ENCODE measurements at regions not wholly inside any gene's neighbourhood (a gene's known extent, or its start where the extent isn't known, plus 50 kb on each side); places are given as distances from the start of the nearest gene placed in this dataset.
A peak's percentile ranks its signal among the peaks of the same experiment; 100 is the strongest.

- no peak for DNase-seq (ENCODE audit: extremely low spot score)
- Histone ChIP-seq H3K9me3 (no peaks in the 10 kb centered on the region), H3K4me1 (peaks cover 14 to 64% (median 43%) of the 10 kb centered on the region in 4 donors), H3K27ac (replicated peaks in 1 of 4) (peak overlapping the region; percentile 34 to 96 (median 52)), H3K27me3 (peaks cover 0 to 22% (median 2%) of the 10 kb centered on the region in 4 donors), H3K36me3 (no peaks in the 10 kb centered on the region), H3K4me3 (peak overlapping the region; percentile 47 to 56 (median 54))
- TF ChIP-seq POLR2AphosphoS5 (IDR thresholded peaks at IDR 0.05): peak; percentile 48 to 50
- TF ChIP-seq, protein P1, sequence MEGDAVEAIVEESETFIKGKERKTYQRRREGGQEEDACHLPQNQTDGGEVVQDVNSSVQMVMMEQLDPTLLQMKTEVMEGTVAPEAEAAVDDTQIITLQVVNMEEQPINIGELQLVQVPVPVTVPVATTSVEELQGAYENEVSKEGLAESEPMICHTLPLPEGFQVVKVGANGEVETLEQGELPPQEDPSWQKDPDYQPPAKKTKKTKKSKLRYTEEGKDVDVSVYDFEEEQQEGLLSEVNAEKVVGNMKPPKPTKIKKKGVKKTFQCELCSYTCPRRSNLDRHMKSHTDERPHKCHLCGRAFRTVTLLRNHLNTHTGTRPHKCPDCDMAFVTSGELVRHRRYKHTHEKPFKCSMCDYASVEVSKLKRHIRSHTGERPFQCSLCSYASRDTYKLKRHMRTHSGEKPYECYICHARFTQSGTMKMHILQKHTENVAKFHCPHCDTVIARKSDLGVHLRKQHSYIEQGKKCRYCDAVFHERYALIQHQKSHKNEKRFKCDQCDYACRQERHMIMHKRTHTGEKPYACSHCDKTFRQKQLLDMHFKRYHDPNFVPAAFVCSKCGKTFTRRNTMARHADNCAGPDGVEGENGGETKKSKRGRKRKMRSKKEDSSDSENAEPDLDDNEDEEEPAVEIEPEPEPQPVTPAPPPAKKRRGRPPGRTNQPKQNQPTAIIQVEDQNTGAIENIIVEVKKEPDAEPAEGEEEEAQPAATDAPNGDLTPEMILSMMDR (IDR thresholded peaks at IDR 0.05): no peak
- no peak for TF ChIP-seq EP300 (IDR thresholded peaks at IDR 0.05)
- no peak for TF ChIP-seq POLR2A (IDR thresholded peaks at IDR 0.05; ENCODE audit: low read depth)
- intact Hi-C loops (cut with DNase I): no loop called here
- WGBS: 10% methylated on average over 36 of the region's 46 CpGs
Observed at GRCh38 chrX:40167850-40168479, 70.2 kb upstream of the BCOR start.

DNA sequence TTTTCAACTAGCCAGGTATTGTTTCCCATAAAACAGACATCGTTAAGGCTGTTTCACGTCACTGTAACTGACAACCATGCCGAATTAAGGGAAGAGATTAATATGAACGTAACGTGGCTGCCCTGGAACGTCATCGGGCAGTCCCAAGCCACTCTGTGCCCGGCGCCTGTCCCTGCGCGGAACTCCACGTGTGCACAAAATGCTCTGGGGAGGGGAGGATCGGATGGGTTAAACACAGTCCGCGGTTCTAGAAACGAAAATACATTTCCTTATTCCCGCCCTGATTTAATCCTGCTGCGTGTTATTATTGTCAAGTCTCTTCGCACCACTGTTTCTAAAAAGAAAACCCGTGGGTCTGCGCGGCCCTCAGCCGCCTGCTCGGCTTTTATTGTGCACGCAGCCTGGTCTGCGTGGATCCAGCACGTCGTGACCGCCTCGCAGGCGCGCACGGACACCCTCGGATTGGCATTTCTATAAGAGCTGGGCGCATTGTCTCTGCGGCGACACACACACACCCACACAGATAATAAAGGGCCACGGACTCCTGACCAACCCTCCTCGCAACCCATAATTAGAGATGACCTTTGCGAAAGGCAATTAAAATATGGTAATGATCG, 69.6 kb upstream of the BCOR start:
- WGBS: 8% methylated on average over 27 of the region's 41 CpGs
- no peaks in the 10 kb centered on the region for H3K36me3 ChIP-seq
- H3K9me3 ChIP-seq: no peaks in the 10 kb centered on the region
- intact Hi-C loops (cut with DNase I): no loop called here
- peak overlapping the region in 3 of 4 donors; percentile 49 to 96 (median 55) for H3K27ac ChIP-seq (replicated peaks in 1 of 4)
- H3K4me3 ChIP-seq: peak overlapping the region; percentile 47 to 56 (median 54)
- TF ChIP-seq, protein P1 (IDR thresholded peaks at IDR 0.05): no peak
- no peak for TF ChIP-seq EP300 (IDR thresholded peaks at IDR 0.05)
- TF ChIP-seq POLR2A (IDR thresholded peaks at IDR 0.05; ENCODE audit: low read depth): no peak
- TF ChIP-seq POLR2AphosphoS5 (IDR thresholded peaks at IDR 0.05): no peak
- no peak for DNase-seq (ENCODE audit: extremely low spot score)
- H3K4me1 ChIP-seq: peaks cover 14 to 58% (median 39%) of the 10 kb centered on the region in 4 donors
- H3K27me3 ChIP-seq: peaks cover 0 to 22% (median 2%) of the 10 kb centered on the region in 4 donors

DNA sequence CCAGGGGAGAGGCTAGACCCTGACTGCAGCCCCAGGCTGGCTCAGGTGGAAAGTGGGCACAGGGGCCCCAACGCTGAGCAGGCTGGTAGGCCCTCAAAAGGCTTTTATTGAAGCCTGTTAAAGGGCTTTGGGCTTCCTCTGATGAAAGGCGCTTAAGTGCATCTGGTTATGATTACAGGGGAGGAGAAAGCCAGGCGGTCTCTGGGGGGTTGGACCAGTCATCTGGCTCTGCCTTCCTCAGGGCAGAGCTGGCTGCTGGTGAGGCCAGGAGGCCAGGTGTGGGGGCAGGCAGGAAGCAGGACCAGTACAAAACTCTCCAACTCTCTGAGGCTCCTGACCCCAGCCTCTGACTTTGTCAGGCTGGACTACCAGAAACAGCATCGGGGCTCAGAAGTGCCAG, 68.8 kb upstream of the BCOR start:
- DNase-seq (ENCODE audit: extremely low spot score): no peak
- Histone ChIP-seq H3K27me3 (peaks cover 0 to 19% (median 2%) of the 10 kb centered on the region in 4 donors), H3K4me3 (no peak overlapping the region), H3K27ac (replicated peaks in 1 of 4) (no peak overlapping the region), H3K4me1 (peaks cover 14 to 51% (median 38%) of the 10 kb centered on the region in 4 donors), H3K36me3 (no peaks in the 10 kb centered on the region), H3K9me3 (no peaks in the 10 kb centered on the region)
- TF ChIP-seq EP300 (IDR thresholded peaks at IDR 0.05) (no peak), POLR2A (IDR thresholded peaks at IDR 0.05; ENCODE audit: low read depth) (no peak)
- TF ChIP-seq, protein P1 (IDR thresholded peaks at IDR 0.05): no peak
- intact Hi-C loops (cut with DNase I): no loop called here
- WGBS: 40% methylated on average over 4 of the region's 4 CpGs

GRCh38 chrX:40165861-40166260, 68.1 kb upstream of the BCOR start:
- Histone ChIP-seq H3K9me3 (no peaks in the 10 kb centered on the region), H3K4me1 (peaks cover 14 to 43% (median 31%) of the 10 kb centered on the region in 4 donors), H3K27me3 (peaks cover 0 to 19% (median 0%) of the 10 kb centered on the region in 4 donors), H3K27ac (replicated peaks in 1 of 4) (no peak overlapping the region), H3K4me3 (no peak overlapping the region), H3K36me3 (no peaks in the 10 kb centered on the region)
- 86% methylated on average over 6 of the region's 6 CpGs for WGBS
- no peak for TF ChIP-seq POLR2AphosphoS5 (IDR thresholded peaks at IDR 0.05)
- TF ChIP-seq, protein P1 (IDR thresholded peaks at IDR 0.05): no peak
- TF ChIP-seq POLR2A (IDR thresholded peaks at IDR 0.05; ENCODE audit: low read depth): no peak
- no peak for TF ChIP-seq EP300 (IDR thresholded peaks at IDR 0.05)
- intact Hi-C loops (cut with DNase I): no loop called here
- DNase-seq (ENCODE audit: extremely low spot score): no peak

Data from esophagus muscularis mucosa (tissue), 4 donors.